Activated gamma-delta T cell treated with anti-CD3 and anti-CD28 coated beads, Interleukin-2, amount 50 U/mL, for 16 hours (primary cell): ENCODE measurements at regions not wholly inside any gene's neighbourhood (a gene's known extent, or its start where the extent isn't known, plus 50 kb on each side); places are given as distances from the start of the nearest gene placed in this dataset.

ENCODE experiments used
- DNase-seq: peaks from one replicate; pipeline ENCODE4 v3.0.0-alpha.2; 2020; ENCODE audit warnings: low read depth

DNA sequence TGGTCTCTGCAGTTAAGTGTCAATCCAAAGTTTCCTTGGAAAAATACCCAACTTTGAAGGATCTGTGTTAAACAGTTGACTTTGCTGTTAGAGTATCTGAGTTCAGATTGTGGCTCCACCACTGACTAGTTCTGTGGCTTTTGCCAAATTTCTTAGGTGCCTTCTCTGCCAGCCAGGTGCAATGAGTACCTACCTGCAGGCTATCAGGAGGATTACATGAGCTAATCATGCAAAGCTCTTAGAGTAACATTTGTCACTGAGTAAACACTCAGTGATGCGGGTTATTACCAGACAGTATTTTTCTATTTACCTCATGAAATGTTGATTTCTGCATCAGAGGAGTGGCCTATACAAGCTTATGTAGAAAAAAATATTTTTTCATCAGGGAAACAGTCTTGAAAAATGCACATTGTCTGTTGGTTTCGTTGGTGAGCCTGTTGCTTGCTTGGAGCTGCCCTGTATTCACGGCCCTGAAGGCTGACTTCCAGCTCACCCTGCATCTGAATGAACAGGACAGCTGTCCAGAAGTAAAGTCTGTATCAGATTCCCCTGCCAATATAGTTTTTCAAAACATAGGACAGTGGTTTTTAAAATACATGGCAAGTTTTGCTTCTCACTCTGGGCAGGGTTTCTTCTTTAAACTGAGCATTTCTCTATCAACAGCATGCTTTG lies 235.1 kb downstream of the CDCA7 start:
- no peak for DNase-seq

DNA sequence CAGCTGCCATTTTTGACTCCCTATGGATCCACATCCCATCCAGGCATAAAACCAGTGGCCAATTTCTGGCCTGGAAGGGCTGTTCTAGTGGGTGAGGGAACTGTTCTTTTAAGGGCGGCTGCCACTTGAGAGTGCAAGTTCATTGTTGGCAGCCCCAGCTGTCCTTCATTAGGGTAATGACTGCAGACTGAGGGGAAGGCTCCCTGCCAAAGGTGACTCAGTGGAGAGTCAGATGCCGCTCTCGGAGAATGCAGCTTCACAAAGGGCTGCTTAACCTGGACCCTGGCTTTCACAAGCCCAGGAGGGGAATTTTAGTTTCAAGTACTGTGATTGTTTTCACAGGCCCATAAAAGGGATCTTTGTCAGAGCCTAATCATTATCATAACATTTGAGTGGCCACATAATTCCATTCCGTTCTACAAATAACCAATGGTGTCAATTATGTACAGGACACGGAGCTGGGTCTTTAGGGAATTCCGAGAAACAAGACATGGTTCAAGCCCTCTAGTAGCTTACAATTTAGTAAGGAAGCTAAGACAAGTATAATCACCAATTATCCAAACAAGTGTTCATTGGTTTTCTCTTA lies 235.7 kb downstream of the CDCA7 start:
- no peak for DNase-seq

DNA sequence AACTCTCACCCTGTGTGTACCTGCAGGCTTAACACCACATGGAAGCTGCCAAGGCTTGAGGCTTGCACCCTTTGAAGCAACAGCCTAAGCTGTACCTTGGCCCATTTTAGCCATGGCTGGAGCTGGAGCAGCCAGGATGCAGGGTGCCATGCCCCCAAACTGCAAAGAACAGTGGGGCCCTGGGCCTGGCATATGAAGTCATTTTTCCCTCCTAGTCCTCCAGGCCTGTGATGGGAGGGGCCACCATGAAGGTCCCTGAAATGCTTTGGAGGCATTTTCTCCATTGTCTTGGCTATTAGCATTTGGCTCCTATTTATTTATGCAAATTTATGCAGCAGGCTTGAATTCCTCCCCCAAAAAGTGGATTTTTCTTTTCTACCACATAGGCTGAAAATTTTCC lies 238.4 kb downstream of the CDCA7 start:
- DNase-seq = no peak

DNA sequence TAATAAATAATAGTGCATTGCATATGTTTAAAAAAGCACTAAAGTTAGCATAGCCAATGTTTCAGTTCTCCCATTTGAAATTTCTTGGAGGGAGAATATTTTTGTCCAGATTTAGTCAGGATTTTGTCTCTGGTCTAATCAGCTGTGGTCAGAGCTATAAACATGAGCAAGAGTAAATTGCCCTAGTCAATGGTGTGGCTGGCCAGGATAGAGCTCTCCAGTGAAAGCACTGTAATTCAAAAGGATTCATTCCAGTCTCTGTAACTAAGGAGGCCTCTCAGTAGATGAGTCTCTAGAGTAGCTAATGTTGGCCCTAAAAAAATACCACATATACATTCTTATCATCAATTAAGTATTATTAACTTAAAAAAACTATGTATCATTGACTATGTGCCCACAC lies 241.6 kb downstream of the CDCA7 start:
- no peak for DNase-seq

DNA sequence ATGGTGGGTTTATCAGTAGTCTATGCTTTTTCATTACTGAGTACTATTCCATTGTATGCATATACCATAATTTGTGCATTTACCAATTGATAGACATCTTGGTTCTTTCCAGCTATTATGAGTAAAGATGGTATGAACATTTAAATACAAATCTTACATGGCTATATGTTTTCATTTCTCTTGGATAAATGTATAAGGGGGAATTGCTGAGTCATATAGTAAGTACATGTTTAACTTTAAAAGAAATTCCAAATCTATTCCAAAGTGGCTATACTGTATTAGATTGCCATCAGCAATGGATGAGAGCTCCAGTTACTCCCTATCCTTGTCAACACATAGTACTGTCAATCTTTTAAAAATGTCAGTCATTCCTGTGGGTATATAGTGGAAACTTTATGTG lies 243.9 kb downstream of the CDCA7 start:
- DNase-seq = no peak

DNA sequence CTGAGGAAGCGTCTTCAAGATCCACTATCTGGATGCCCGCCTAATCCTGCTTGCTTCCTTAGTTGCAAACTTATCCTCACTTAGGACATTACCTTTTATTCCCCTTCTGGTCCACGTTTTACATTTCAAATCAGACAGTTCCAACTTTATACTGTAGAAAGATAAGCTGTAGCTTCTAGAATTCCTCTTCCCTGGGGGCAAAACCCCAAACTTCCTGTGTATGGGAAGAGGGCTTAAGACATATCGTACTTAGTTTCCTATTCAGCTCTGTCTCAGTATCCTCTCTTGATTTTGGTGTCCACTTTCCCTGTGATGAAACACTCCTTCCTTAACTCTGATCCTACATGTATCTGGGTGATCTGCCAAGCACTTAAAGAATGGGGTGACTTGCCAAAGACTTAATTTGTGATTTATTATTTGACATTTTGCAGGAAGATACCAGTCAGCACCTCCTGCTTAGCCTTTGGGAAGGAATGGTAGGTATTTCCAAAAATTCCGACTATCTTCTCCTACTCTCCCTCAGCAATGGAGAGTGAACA lies 245.2 kb downstream of the CDCA7 start:
- no peak for DNase-seq

DNA sequence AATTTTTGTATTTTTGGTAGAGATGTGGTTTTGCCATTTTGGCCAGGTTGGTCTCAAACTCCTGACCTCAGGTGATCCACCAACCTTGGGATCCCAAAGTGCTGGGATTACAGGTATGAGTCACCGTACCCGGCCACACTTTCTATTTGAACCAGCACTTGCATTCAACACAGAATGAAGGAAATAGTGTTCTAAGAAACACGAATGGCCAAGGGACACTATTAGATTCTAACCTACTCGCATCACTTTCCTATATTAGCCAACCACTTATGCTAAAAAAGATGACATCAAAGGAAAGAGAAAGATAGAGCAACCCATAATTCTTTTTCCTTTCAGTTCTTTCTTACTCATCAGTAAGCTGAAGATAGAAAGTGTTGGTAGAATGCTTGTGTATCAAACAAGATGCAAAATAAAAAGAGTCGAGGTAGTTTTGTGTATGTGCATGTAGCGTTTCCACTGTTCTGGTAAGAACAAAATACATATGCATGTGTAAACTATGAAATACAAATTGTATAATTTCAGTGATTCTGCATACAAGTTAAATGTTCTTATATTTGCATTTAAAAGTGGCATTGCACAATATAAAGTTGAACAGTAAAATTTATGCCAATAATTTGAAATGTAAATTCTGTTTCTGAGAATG lies 247.6 kb downstream of the CDCA7 start:
- DNase-seq = no peak

DNA sequence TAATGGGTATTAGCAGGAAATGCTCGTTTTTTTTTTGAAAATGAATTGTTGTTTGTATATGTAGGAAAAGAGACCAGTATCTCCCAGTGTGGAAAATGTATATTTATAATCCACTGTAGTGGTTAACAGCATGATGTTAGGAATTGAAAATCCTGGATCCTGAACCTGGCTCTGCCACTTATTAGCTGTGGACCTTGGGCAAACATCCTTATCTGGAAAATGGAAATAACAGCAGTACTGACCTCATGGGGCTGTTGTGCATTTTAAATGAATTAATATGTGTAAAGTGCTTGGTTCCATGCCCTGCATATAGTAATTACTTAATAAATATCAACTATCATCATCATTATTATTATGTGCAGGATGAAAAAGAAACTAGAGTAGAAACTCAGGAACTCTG lies 251.3 kb downstream of the CDCA7 start:
- DNase-seq = no peak

DNA sequence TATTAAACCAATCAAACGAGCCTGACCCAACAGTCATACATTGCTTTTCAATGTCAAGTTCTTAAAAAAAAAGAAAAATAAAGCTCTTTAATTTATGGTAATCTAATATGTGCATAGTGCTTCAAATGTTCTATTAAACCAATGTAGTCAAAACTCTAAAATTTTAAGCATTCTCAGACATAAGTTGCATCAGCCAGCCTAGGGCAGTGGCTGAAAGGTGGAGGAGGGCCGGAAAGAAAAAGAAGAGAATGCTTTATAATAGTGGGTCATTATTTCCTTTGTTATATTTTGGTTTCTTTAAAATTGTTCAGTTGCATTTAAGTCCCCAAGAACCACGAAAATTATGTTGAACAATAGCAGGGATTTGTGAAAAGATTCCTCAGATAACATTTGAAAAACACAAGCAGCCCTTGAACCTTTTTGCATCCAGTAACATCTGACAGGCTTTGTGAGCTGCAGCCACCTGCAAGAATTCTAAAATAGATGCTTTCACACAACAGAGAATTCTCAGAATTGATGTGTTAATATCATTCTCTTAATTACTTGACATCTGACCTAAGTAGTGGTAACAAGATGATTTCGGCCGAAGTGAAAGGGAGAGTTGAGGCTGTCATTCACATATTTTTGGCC lies 252.1 kb downstream of the CDCA7 start:
- DNase-seq = no peak

DNA sequence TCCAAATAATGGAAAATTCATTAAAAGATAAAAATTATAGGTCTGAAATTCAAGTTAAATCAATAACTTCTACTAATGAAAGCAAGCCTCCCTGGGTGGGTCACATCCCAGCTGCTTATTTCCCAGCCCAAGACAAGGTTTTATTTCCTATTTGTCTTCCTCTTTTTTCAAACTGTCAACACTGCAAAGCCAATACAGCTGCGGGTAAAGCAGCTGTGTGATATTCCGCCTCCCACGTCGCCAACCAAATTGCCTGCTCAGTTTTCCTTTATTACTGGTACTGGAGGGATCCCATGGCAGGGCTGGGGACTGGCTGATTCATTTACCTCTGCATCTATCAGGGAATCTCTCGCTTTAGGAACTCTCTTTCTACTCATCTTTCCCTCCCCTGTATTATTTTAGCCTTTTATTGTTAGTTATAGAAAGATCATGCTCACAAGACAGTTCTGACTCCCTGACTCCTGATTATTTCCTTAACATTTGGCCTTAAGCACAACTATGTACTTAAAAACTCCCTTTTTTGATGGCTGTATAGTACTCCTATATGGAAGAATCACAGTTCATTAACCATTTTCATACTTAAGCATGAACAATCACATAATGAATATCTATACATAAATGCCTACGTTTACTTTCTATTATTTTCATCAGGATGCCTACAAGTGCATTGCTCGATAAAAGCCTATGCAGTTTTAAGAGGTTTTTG lies 253.1 kb downstream of the CDCA7 start:
- no peak for DNase-seq

DNA sequence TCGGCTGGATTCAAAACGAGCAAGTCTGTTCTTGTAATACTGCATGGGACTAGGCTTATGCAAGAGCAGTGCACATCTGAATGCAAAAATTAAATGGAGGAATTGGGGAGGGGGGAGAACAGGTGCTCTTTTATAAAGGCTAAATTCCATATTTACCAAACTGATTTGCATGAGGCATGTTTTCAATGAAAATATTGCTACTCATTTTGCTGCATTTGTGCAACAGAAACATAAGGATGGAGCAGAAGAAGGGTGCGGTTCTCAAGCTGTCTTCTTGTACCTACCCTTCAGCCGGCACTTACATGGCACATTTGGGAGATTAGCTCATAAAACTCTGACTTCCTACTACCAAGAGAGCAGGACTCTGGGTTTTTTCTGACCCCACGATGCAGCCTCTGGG lies 256.4 kb downstream of the CDCA7 start:
- DNase-seq = no peak

DNA sequence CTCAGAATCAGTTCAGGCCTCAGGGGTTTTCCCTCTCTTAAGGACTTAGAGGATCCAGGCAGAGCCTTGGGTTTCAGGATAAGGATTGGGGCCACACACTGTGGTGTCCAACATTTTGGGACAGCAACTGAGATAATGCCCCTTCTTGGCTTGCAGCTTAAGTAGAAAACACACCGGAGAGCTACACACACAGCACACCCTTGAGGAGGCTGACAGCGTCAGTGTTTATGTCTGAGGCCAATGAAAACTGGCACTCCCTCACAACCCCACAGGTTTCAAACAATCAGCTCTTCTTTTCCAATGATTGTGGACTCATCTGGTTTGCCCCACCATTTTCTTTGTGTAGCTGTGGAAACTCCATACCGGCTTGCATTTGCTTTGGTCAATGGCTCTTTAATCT lies 257.7 kb downstream of the CDCA7 start:
- DNase-seq = no peak

DNA sequence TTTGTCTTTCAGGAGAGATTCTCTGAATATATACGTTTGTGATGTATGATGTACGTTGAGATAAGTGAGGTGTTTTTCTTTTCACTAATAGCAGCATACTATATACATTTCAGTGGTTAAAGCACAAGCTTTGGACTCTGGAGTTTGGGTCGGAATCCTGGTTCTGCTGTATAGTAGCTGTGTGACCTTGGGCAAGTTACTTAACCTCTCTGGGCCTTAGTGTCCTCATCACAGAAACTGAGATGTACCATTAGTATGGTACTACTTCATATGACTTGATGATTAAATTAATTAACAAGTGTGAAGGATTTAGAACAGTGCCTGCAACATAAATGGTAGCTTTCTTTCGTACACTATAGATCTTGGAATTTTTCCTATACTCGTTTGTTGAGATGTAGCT lies 258.7 kb downstream of the CDCA7 start:
- DNase-seq = no peak

DNA sequence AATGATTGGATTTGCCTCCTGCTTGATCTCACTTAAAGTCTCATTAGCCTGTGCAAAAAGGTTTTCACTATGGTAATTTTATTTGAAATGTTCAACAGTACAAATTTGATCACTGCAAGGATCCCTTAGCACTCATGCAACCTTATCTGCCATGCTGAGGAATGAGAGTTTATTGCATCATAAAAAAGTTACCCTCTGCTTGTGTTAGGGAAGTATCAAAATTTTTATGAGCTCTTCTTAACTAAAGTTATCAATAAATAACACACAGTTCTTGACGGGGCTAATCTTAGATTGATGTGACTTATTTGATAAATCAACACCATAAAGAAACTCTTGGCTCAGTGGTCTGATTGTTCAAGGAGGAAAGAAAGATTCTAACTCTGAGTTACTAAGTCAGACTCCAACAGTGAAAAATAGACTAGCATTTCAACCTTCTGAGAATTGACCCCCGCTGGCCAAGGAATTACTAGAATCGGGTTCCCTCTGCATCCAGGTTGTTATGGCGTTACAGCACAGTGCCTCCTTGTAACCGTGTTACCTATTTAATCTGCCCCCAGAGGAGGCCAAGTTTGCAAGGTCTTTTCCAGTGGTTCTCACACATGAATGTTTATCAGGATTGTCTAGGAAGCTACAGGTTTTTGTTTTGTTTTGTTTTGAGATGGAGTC lies 259.7 kb downstream of the CDCA7 start:
- no peak for DNase-seq

DNA sequence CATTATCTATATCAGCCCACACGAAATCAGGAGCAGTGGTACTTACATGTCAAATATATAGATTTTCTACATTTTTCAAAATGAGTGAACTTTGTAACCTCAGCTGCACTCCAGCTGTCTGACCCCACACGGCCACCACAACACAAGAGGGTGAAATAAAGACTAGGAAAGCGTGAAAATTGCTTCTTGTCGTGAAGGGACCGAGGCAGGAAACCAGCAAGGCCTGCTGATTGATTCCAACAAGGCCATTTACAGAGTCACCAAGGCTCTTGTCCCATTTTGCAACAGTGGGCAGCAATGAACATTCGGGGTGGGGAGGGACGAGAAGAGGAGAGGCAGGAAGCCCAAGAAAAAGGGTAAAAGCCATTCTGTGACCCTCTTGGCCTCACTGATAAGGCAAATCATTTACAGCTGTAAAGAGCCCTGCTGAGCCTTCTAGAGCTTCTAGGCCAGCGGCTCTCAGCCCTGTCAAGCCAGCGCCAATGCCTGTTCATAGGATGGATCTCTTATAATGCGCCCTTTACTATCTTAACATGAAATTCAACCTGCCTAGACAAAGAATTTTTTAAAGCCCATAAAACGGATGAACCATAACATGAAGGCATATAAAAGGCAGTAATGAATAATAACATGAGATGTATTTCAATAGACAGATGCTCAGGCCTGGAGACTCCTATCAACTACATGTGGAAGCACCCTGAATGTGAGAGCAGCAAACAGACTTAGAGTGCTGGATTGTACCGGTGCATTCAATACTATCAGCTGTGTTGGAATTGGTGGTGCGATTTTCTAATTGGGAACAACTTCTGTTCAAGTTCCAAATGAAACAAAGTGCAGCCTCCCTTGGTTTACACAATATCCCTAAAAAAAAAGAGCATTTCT lies 269.0 kb downstream of the CDCA7 start:
- DNase-seq = no peak

DNA sequence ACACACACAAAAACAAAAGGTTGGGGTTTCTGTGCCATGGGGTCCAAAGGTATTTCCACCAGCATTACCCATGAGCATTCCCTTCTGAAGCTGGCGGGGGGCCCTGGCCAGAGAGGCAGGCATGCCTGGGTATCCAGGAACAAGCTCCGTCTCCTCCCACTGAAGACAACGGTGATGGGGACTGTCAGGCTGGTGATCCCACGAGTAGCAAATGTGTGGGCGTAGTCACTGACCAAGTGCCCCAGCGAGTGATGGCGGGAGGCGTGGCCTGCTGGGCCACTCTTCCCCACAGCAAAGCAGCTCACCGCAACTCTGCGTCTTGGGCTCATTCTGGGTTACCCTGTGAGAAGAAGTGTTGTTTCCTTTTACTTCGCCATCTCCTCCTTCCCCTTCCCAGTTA lies 270.6 kb downstream of the CDCA7 start:
- no peak for DNase-seq

DNA sequence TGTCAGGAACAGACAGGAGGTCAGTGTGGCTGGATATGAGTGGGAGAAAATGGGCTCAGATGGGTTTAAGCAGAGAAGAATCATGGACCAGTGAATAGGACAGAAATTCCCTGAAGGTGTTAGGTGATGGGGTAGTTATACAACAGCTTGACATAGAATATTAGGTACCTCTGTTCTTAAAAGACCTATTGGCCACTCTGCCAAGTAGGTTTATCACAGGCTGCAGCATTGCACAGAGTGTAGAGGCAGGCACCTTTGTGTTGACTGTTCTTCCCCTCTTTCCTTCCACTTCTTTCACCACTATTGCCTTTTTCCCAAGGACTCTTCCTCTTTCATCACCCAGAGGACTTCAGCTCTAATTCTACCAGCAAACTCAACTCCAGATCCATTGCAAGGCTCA lies 274.4 kb downstream of the CDCA7 start:
- DNase-seq = no peak

DNA sequence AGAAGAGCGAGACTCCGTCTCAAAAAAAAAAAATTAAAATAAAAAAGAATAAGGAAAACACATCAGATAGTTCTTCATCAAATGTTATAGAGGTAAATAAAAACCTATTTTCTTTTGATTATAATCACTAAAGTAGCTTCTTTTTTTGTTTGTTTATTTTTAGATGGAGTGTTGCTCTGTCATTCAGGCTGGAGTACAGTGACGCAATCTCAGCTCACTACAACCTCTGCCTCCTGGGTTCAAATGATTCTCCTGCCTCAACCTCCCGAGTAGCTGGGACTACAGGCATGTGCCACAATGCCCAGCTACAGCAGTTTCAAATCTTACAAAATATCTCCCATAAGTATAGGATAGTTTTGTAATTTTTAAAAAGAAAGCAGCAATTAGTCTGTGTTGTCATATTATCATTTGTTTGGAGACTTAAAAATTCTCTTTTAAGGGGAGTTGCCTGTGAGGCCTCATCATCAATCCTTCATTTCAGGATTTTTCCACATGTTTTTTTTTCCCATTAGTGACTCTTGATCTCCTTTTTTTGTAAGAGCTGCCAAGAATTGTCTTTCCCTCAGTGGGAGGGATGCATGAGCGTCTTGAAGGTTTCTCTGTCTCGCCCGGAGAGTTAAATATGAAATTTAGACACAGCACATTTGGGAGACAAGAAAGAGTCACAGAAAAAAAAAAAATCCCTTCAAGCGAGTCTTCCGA lies 275.9 kb downstream of the CDCA7 start:
- no peak for DNase-seq

DNA sequence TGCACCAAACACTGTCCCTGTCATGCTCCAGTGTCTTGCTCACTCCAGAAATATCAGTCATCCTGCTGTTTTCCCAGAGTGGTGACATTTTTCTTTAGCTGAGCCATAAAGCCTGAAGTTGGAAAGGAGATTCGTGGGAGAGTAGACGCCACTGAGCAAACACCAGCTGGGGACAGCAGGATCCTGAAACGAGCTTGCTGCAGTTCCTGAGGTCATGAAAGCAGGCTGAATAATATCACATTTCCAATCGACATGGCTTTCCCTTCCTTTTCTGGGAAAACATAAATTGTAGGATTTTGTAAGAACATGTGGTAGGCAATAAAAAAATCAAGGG lies 276.4 kb downstream of the CDCA7 start:
- no peak for DNase-seq

DNA sequence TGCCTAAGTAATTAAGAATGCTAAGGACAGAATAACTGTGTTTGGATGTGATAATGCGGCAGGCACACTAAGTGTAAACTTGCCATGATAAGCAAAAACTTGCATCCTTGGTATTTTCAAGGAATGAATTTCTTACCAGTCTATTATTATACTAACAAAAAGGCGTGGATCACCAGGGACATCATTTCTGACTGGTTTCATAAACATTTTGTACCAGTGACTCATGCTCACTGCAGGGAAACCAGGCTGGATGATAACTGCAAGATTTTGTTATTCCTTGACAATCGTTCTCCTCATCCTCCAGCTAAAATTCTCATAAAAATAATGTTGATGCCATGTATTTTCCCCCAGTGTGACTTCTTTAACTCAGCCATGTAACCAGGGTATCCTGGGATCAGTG lies 289.5 kb downstream of the CDCA7 start:
- no peak for DNase-seq
